NCI-H128 (cell line): ENCODE measurements at regions not wholly inside any gene's neighbourhood (a gene's known extent, or its start where the extent isn't known, plus 50 kb on each side); places are given as distances from the start of the nearest gene placed in this dataset.
A peak's percentile ranks its signal among the peaks of the same experiment; 100 is the strongest.

Experiments
- DNase-seq: peaks from one replicate; lab custom pipeline; 2025; ENCODE audit not compliant: unreplicated experiment; lab: John Stamatoyannopoulos, UW

GRCh38 chr4:11271263-11271662, 157.4 kb downstream of the HS3ST1 start:
- DNase-seq, result no peak

- no peak for DNase-seq
Measured at GRCh38 chr4:11268149-11268548, 160.5 kb downstream of the HS3ST1 start.

GRCh38 chr4:11264841-11265240, 163.9 kb downstream of the HS3ST1 start:
- no peak for DNase-seq

- DNase-seq, result no peak
Measured at GRCh38 chr4:11264346-11264745, 164.3 kb downstream of the HS3ST1 start.

GRCh38 chr4:11263208-11263607, 165.5 kb downstream of the HS3ST1 start:
- no peak for DNase-seq

- DNase-seq, result no peak
Measured at GRCh38 chr4:11261066-11261850, 167.4 kb downstream of the HS3ST1 start.

- DNase-seq, result no peak
Measured at GRCh38 chr4:11259837-11260236, 168.9 kb downstream of the HS3ST1 start.

GRCh38 chr4:11252149-11252548, 176.5 kb downstream of the HS3ST1 start:
- no peak for DNase-seq

GRCh38 chr4:11250510-11250909, 178.2 kb downstream of the HS3ST1 start:
- DNase-seq, result no peak

- DNase-seq, result no peak
Measured at GRCh38 chr4:11232015-11232414, 196.7 kb downstream of the HS3ST1 start.

GRCh38 chr4:11230866-11231265, 197.8 kb downstream of the HS3ST1 start:
- no peak for DNase-seq

GRCh38 chr4:11228530-11228929, 200.2 kb downstream of the HS3ST1 start:
- no peak for DNase-seq

GRCh38 chr4:11223311-11223710, 205.4 kb downstream of the HS3ST1 start:
- peak; percentile 47 for DNase-seq

GRCh38 chr4:11218692-11219091, 210.0 kb downstream of the HS3ST1 start:
- no peak for DNase-seq

GRCh38 chr4:11216520-11216919, 212.2 kb downstream of the HS3ST1 start:
- DNase-seq, result no peak

- no peak for DNase-seq
Measured at GRCh38 chr4:11214281-11214680, 214.4 kb downstream of the HS3ST1 start.

GRCh38 chr4:11209826-11210225, 218.9 kb downstream of the HS3ST1 start:
- no peak for DNase-seq

- no peak for DNase-seq
Measured at GRCh38 chr4:11201256-11201655, 227.4 kb downstream of the HS3ST1 start.

GRCh38 chr4:11198516-11199305, 230.0 kb downstream of the HS3ST1 start:
- DNase-seq, result no peak

- no peak for DNase-seq
Measured at GRCh38 chr4:11197631-11198341, 230.9 kb downstream of the HS3ST1 start.

- no peak for DNase-seq
Measured at GRCh38 chr4:11196927-11197522, 231.7 kb downstream of the HS3ST1 start.
